HepG2 (cell line): ENCODE measurements at regions not wholly inside any gene's neighbourhood (a gene's known extent, or its start where the extent isn't known, plus 50 kb on each side); places are given as distances from the start of the nearest gene placed in this dataset.

Source experiments
- ATAC-seq: fragments of 200-7000 bp; cut with Tn5 transposase; 3 replicates; pipeline ENCODE4 v1.9.1; 2020; ENCODE audit warnings: mild to moderate bottlenecking, moderate library complexity
- BruUV-seq: library from RNA; stranded (reverse); fragments of 400-500 nt; replicated peaks from 2 replicates; lab custom pipeline; 2021; lab: Mats Ljungman, UMichigan
- CTCF ChIA-PET: fragments of 300-600 bp; formaldehyde crosslinking; extraction: SDS; loops from one replicate; lab custom pipeline; 2021; ENCODE audit warnings: low total read pairs, inconsistent platforms, low intra/inter-chr PET ratio; lab: Yijun Ruan, JAX
- POLR2A ChIA-PET: fragments of 350-600 bp; sonication (Branson Sonifier 250); formaldehyde crosslinking; loops from one replicate; lab custom pipeline; 2020; ENCODE audit warnings: antibody characterized with exemption, inconsistent platforms; lab: Yijun Ruan, JAX
- DNase-seq: peaks from one replicate; pipeline ENCODE4 v3.0.0-alpha.2; 2015; ENCODE audit warnings: low spot score
- FAIRE-seq: peaks from 3 replicates; lab custom pipeline; 2011; peaks lifted over from hg19 to GRCh38; lab: Jason Lieb, UNC
- H2AFZ ChIP-seq: one replicate; pipeline ENCODE4 v1.6.1; 2011; ENCODE audit warnings: low read length, inconsistent platforms
- H3K27ac ChIP-seq: fragments of 300-600 bp; 3 replicates; pipeline ENCODE4 v1.8.0; 2011; ENCODE audit warnings: mixed run types, mild to moderate bottlenecking, mixed read lengths, low read length, inconsistent platforms; ENCODE audit not compliant: insufficient read depth; ENCODE audit errors: extremely low read length
- H3K27me3 ChIP-seq, 2 experiments: fragments of 200-600 bp in 1 of 2; 2 replicates in 1 of 2; 3 replicates in 1 of 2; pipeline versions ENCODE4 v1.6.0 to v1.8.0; 2011; ENCODE audit warnings: low read length in 2 of 2, mild to moderate bottlenecking in 2 of 2, moderate library complexity in 2 of 2, inconsistent platforms in 1 of 2; ENCODE audit not compliant: insufficient read depth in 2 of 2, control insufficient read depth in 1 of 2
- H3K36me3 ChIP-seq, 2 experiments: fragments of 200-600 bp in 1 of 2; replicated peaks in 1 of 2; 2 replicates in 1 of 2; 3 replicates in 1 of 2; pipeline versions ENCODE4 v1.5.1 to v1.8.0; 2011; ENCODE audit warnings: low read length in 2 of 2, inconsistent platforms in 1 of 2; ENCODE audit not compliant: insufficient read depth in 2 of 2, control insufficient read depth in 1 of 2
- H3K4me1 ChIP-seq: 2 replicates; pipeline ENCODE4 v1.5.1; 2012; ENCODE audit warnings: low read length, inconsistent platforms; ENCODE audit not compliant: insufficient read depth
- H3K4me2 ChIP-seq: 2 replicates; pipeline ENCODE4 v1.6.0; 2011; ENCODE audit warnings: low read depth, low read length, inconsistent platforms
- H3K4me3 ChIP-seq, 3 experiments: fragments of 200-600 bp in 1 of 3; sonication (generic), shearing (Covaris generic) in 1 of 3; replicated peaks in 1 of 3; 2 replicates each; pipeline ENCODE4 v1.5.1; 2011 to 2016; ENCODE audit warnings: low read length in 3 of 3, inconsistent platforms in 2 of 3, low read depth in 2 of 3, mild to moderate bottlenecking in 2 of 3, control low read depth in 1 of 3, mixed read lengths in 1 of 3; ENCODE audit not compliant: insufficient read depth in 1 of 3
- H3K79me2 ChIP-seq: one replicate; pipeline ENCODE4 v1.6.1; 2011; ENCODE audit warnings: low read length, inconsistent platforms; ENCODE audit not compliant: insufficient read depth
- H3K9ac ChIP-seq: 2 replicates; pipeline ENCODE4 v1.6.0; 2011; ENCODE audit warnings: mild to moderate bottlenecking, low read depth, low read length, inconsistent platforms; ENCODE audit not compliant: insufficient read depth
- H3K9me3 ChIP-seq: 2 replicates; pipeline ENCODE4 v1.5.1; 2012; ENCODE audit warnings: mild to moderate bottlenecking, low read length
- H4K20me1 ChIP-seq: 2 replicates; pipeline ENCODE4 v1.6.0; 2011; ENCODE audit warnings: inconsistent platforms, mild to moderate bottlenecking, low read length, moderate library complexity; ENCODE audit not compliant: insufficient read depth
- CCAR2 ChIP-seq: fragments of 200-400 bp; formaldehyde crosslinking; optimal IDR thresholded peaks from 2 replicates; pipeline ENCODE3; 2018; ENCODE audit warnings: low read depth, mild to moderate bottlenecking, low read length, moderate library complexity
- NAIF1 ChIP-seq: sonication (generic); formaldehyde crosslinking; IDR thresholded peaks from 2 replicates; pipeline ENCODE4 v1.5.0; 2020; ENCODE audit warnings: mild to moderate bottlenecking, missing genetic modification reagents, borderline replicate concordance
- PHF20 ChIP-seq: sonication (generic); formaldehyde crosslinking; IDR thresholded peaks from 2 replicates; pipeline ENCODE4 v1.5.0; 2020; ENCODE audit warnings: mild to moderate bottlenecking, missing genetic modification reagents
- RBFOX2 ChIP-seq: fragments of 200-400 bp; formaldehyde crosslinking; IDR thresholded peaks from 2 replicates; pipeline ENCODE4 v1.6.1; 2017; ENCODE audit warnings: low read depth, mild to moderate bottlenecking, low read length
- ZFY ChIP-seq: sonication (generic); formaldehyde crosslinking; IDR thresholded peaks from 2 replicates; pipeline ENCODE4 v1.4.0; 2020; ENCODE audit warnings: missing genetic modification reagents
- ZMYM4 ChIP-seq: sonication (generic); formaldehyde crosslinking; IDR thresholded peaks from 2 replicates; pipeline ENCODE4 v1.8.1; 2023; ENCODE audit warnings: mild to moderate bottlenecking, missing genetic modification reagents
- ZNF564 ChIP-seq: sonication (generic); formaldehyde crosslinking; IDR thresholded peaks from 2 replicates; pipeline ENCODE4 v1.8.1; 2023; ENCODE audit warnings: mild to moderate bottlenecking, missing genetic modification reagents
- WGBS: methylation state at CpG from one replicate; pipeline ENCODE4 v1.1.6; 2017; ENCODE audit warnings: low lambda C conversion rate; 5-methylcytosine and 5-hydroxymethylcytosine counted together
- in situ Hi-C: cut with HindIII; loops from 2 replicates; pipeline ENCODE4 v1.10.0; 2017; ENCODE audit warnings: low pct_unique_long_range_greater_than_20kb; ENCODE audit not compliant: extremely low pct_ligation_motif_present
- intact Hi-C: fragments of 100-400 bp; cut with micrococcal nuclease; formaldehyde crosslinking; loops from one replicate; pipeline ENCODE4 v1.10.0; 2022; ENCODE audit not compliant: unreplicated experiment
- TF ChIP-seq, protein P1 (sequence below): sonication (generic); formaldehyde crosslinking; IDR thresholded peaks from 2 replicates; pipeline ENCODE4 v1.5.1; 2020; ENCODE audit warnings: missing genetic modification reagents, mild to moderate bottlenecking, borderline replicate concordance
- TF ChIP-seq, protein P2 (sequence below): sonication (generic); formaldehyde crosslinking; IDR thresholded peaks from 2 replicates; pipeline ENCODE4 v1.4.0; 2020; ENCODE audit warnings: mild to moderate bottlenecking, low read depth, missing genetic modification reagents
- TF ChIP-seq, protein P3 (sequence below): sonication (generic); formaldehyde crosslinking; IDR thresholded peaks from 2 replicates; pipeline ENCODE4 v1.8.0; 2022; ENCODE audit warnings: missing genetic modification reagents, mild to moderate bottlenecking, moderate library complexity, borderline replicate concordance

DNA sequence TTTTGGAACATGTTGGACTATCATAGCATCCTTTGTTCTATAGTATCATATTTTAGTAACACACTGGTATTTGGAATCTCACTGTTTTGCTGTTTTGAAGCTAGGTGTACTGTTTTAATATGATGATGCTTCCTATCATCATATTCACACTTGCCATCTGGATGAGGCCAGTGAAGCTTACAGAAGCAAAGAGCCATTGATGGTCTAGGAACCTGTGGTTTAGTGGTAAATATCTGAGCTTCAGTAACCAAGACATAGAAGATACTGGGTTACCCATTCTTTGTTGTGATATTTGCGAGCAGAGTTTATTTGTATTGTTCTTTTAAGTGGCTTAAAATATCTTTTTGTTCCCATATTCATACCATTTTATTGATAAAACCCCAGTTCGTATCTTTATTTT lies 304.1 kb downstream of the SATB1 start:
- Histone ChIP-seq H3K4me2 (no peak overlapping the region), H3K79me2 (no peaks in the 10 kb centered on the region), H2AFZ (no peak overlapping the region), H3K9ac (no peak overlapping the region), H3K9me3 (no peaks in the 10 kb centered on the region), H3K4me3 (no peak overlapping the region), H3K36me3 (no peaks in the 10 kb centered on the region), H3K27ac (no peak overlapping the region)
- ATAC-seq (no peak), FAIRE-seq (no peak)
- intact Hi-C loops: no loop called here
- POLR2A ChIA-PET: no interaction called here
- in situ Hi-C loops: no loop called here
- BruUV-seq: no TSS peak
- TF ChIP-seq RBFOX2 (no peak), PHF20 (no peak), ZNF564 (no peak), ZFY (CRISPR knock-in tag) (no peak), CCAR2 (no peak)
- TF ChIP-seq, protein P1, sequence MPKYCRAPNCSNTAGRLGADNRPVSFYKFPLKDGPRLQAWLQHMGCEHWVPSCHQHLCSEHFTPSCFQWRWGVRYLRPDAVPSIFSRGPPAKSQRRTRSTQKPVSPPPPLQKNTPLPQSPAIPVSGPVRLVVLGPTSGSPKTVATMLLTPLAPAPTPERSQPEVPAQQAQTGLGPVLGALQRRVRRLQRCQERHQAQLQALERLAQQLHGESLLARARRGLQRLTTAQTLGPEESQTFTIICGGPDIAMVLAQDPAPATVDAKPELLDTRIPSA (CRISPR knock-in tag): no peak
- TF ChIP-seq, all 625 proteins: peak for 0
- DNase-seq: no peak
- no peaks in the 10 kb centered on the region for H4K20me1 ChIP-seq
- H3K4me1 ChIP-seq: no peaks in the 10 kb centered on the region
- WGBS: 0% methylated on average over 2 of the region's 2 CpGs
- no peaks in the 10 kb centered on the region; a peak in 1 of 5 replicates for H3K27me3 ChIP-seq
- CTCF ChIA-PET: no interaction called here

DNA sequence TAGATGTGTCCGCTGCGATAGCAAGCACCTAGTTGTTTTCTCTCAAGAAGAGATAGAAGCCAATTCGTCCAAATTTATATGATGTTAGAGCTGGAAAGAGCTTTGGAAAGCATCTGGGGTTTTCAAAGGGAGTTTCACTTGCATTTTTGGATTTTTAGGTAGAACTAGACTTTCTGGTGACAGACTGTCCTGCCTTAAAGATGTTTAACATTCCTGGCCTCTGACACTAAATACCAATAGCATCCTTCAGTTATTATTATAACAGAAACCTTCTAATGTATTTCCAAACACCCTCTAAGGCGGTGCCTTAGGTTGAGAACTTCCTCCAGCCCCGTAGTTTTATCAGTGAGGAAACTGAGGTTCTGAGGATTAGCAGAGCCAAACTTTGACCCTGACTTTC lies 305.3 kb downstream of the SATB1 start:
- Histone ChIP-seq H3K9me3 (no peaks in the 10 kb centered on the region), H3K79me2 (no peaks in the 10 kb centered on the region), H3K4me2 (no peak overlapping the region), H3K4me1 (no peaks in the 10 kb centered on the region), H4K20me1 (no peaks in the 10 kb centered on the region), H2AFZ (no peak overlapping the region), H3K9ac (no peak overlapping the region), H3K27ac (no peak overlapping the region), H3K27me3 (no peaks in the 10 kb centered on the region; a peak in 1 of 5 replicates), H3K36me3 (no peaks in the 10 kb centered on the region), H3K4me3 (no peak overlapping the region)
- ATAC-seq (no peak), FAIRE-seq (no peak), DNase-seq (no peak)
- intact Hi-C loops: no loop called here
- WGBS: 28% methylated on average over 5 of the region's 5 CpGs
- no TSS peak for BruUV-seq
- POLR2A ChIA-PET: no interaction called here
- in situ Hi-C loops: no loop called here
- CTCF ChIA-PET: no interaction called here
- TF ChIP-seq NAIF1 (CRISPR knock-in tag) (no peak), ZMYM4 (CRISPR knock-in tag) (no peak)
- TF ChIP-seq, protein P2, sequence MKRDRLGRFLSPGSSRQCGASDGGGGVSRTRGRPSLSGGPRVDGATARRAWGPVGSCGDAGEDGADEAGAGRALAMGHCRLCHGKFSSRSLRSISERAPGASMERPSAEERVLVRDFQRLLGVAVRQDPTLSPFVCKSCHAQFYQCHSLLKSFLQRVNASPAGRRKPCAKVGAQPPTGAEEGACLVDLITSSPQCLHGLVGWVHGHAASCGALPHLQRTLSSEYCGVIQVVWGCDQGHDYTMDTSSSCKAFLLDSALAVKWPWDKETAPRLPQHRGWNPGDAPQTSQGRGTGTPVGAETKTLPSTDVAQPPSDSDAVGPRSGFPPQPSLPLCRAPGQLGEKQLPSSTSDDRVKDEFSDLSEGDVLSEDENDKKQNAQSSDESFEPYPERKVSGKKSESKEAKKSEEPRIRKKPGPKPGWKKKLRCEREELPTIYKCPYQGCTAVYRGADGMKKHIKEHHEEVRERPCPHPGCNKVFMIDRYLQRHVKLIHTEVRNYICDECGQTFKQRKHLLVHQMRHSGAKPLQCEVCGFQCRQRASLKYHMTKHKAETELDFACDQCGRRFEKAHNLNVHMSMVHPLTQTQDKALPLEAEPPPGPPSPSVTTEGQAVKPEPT (CRISPR knock-in tag): no peak
- TF ChIP-seq, protein P3, sequence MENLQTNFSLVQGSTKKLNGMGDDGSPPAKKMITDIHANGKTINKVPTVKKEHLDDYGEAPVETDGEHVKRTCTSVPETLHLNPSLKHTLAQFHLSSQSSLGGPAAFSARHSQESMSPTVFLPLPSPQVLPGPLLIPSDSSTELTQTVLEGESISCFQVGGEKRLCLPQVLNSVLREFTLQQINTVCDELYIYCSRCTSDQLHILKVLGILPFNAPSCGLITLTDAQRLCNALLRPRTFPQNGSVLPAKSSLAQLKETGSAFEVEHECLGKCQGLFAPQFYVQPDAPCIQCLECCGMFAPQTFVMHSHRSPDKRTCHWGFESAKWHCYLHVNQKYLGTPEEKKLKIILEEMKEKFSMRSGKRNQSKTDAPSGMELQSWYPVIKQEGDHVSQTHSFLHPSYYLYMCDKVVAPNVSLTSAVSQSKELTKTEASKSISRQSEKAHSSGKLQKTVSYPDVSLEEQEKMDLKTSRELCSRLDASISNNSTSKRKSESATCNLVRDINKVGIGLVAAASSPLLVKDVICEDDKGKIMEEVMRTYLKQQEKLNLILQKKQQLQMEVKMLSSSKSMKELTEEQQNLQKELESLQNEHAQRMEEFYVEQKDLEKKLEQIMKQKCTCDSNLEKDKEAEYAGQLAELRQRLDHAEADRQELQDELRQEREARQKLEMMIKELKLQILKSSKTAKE: no peak
